WTC11 (cell line): ENCODE measurements at regions not wholly inside any gene's neighbourhood (a gene's known extent, or its start where the extent isn't known, plus 50 kb on each side); places are given as distances from the start of the nearest gene placed in this dataset.

ENCODE experiments used
- ATAC-seq: fragments of 200-7000 bp; cut with Tn5 transposase; 2 replicates; pipeline ENCODE4 v1.10.0; 2021; ENCODE audit warnings: mild to moderate bottlenecking, moderate library complexity
- CTCF ChIA-PET: fragments of 300-600 bp; sonication (Branson Sonifier 250); formaldehyde crosslinking; loops from one replicate; lab custom pipeline; 2021; ENCODE audit warnings: antibody characterized with exemption; lab: Charles Lee
- POLR2A ChIA-PET: fragments of 350-600 bp; sonication (Branson Sonifier 250); formaldehyde crosslinking; loops from one replicate; lab custom pipeline; 2021; ENCODE audit warnings: antibody characterized with exemption; lab: Charles Lee
- DNase-seq: peaks from one replicate; pipeline ENCODE4 v3.0.0; 2021; ENCODE audit warnings: low spot score
- H3K27ac Mint-ChIP-seq: 2 replicates; pipeline ENCODE4 v1.8.0; 2021; ENCODE audit warnings: mixed read lengths
- H3K27me3 Mint-ChIP-seq: 2 replicates; pipeline ENCODE4 v1.8.0; 2021; ENCODE audit warnings: low read depth, mild to moderate bottlenecking, moderate library complexity, mixed read lengths
- H3K36me3 Mint-ChIP-seq: 2 replicates; pipeline ENCODE4 v1.8.0; 2021; ENCODE audit warnings: mixed read lengths
- H3K4me1 Mint-ChIP-seq: 2 replicates; pipeline ENCODE4 v1.8.0; 2022; ENCODE audit warnings: mixed read lengths
- H3K4me3 Mint-ChIP-seq: 2 replicates; pipeline ENCODE4 v1.8.0; 2021; ENCODE audit warnings: mild to moderate bottlenecking, moderate library complexity, mixed read lengths
- H3K9me3 Mint-ChIP-seq: 2 replicates; pipeline ENCODE4 v1.8.0; 2021; ENCODE audit warnings: mixed read lengths
- ATF1 ChIP-seq: sonication (generic); formaldehyde crosslinking; IDR thresholded peaks from 2 replicates; pipeline ENCODE4 v1.8.1; 2023; ENCODE audit warnings: mild to moderate bottlenecking, moderate library complexity, missing genetic modification reagents
- ESRRA ChIP-seq: sonication (generic); formaldehyde crosslinking; IDR thresholded peaks from 2 replicates; pipeline ENCODE4 v1.8.1; 2022; ENCODE audit warnings: mild to moderate bottlenecking, missing genetic modification reagents, borderline replicate concordance
- FOXJ3 ChIP-seq: sonication (generic); formaldehyde crosslinking; IDR thresholded peaks from 2 replicates; pipeline ENCODE4 v1.9.0; 2021; ENCODE audit warnings: missing genetic modification reagents, mild to moderate bottlenecking, borderline replicate concordance
- GRHL2 ChIP-seq: fragments of 250-450 bp; sonication (Bioruptor Pico); IDR thresholded peaks from 2 replicates; pipeline ENCODE4 v1.8.0; 2022; ENCODE audit warnings: mild to moderate bottlenecking, moderate library complexity; ENCODE audit not compliant: insufficient replicate concordance, severe bottlenecking
- IRF2 ChIP-seq: sonication (generic); formaldehyde crosslinking; IDR thresholded peaks from 2 replicates; pipeline ENCODE4 v1.8.0; 2022; ENCODE audit warnings: low read depth, missing genetic modification reagents, borderline replicate concordance
- MXD4 ChIP-seq: fragments of 250-450 bp; sonication (Bioruptor Pico); IDR thresholded peaks from 2 replicates; pipeline ENCODE4 v1.8.0; 2021; ENCODE audit warnings: mild to moderate bottlenecking, moderate library complexity, borderline replicate concordance
- NFATC4 ChIP-seq: fragments of 250-450 bp; sonication (Bioruptor Pico); IDR thresholded peaks from 2 replicates; pipeline ENCODE4 v1.9.0; 2021; ENCODE audit warnings: mild to moderate bottlenecking
- NR2C2 ChIP-seq: sonication (generic); formaldehyde crosslinking; IDR thresholded peaks from 2 replicates; pipeline ENCODE4 v1.8.0; 2022; ENCODE audit warnings: mild to moderate bottlenecking, missing genetic modification reagents
- PRRX2 ChIP-seq: fragments of 250-450 bp; sonication (Bioruptor Pico); IDR thresholded peaks from 2 replicates; pipeline ENCODE4 v1.8.0; 2021; ENCODE audit warnings: mild to moderate bottlenecking
- SMAD4 ChIP-seq: sonication (generic); formaldehyde crosslinking; IDR thresholded peaks from 2 replicates; pipeline ENCODE4 v1.8.0; 2022; ENCODE audit warnings: mild to moderate bottlenecking, missing genetic modification reagents
- SP1 ChIP-seq: sonication (generic); formaldehyde crosslinking; conservative IDR thresholded peaks from 2 replicates; pipeline ENCODE4 v1.8.1; 2022; ENCODE audit warnings: missing genetic modification reagents
- TCF7 ChIP-seq: sonication (generic); formaldehyde crosslinking; IDR thresholded peaks from 2 replicates; pipeline ENCODE4 v1.8.0; 2022; ENCODE audit warnings: mild to moderate bottlenecking, low read depth, missing genetic modification reagents, moderate library complexity
- ZNF138 ChIP-seq: sonication (generic); formaldehyde crosslinking; conservative IDR thresholded peaks from 2 replicates; pipeline ENCODE4 v1.8.1; 2022; ENCODE audit warnings: mild to moderate bottlenecking, moderate library complexity, missing genetic modification reagents
- ZNF219 ChIP-seq: sonication (generic); formaldehyde crosslinking; IDR thresholded peaks from 2 replicates; pipeline ENCODE4 v1.8.0; 2023; ENCODE audit warnings: missing genetic modification reagents, mild to moderate bottlenecking, borderline replicate concordance
- ZNF232 ChIP-seq: sonication (generic); formaldehyde crosslinking; IDR thresholded peaks from 2 replicates; pipeline ENCODE4 v1.8.0; 2022; ENCODE audit warnings: mild to moderate bottlenecking, missing genetic modification reagents
- TF ChIP-seq, protein P1 (sequence below): sonication (generic); formaldehyde crosslinking; IDR thresholded peaks from 2 replicates; pipeline ENCODE4 v1.8.1; 2023; ENCODE audit warnings: mild to moderate bottlenecking, missing genetic modification reagents
- TF ChIP-seq, protein P2 (sequence below): fragments of 250-450 bp; sonication (Bioruptor Pico); IDR thresholded peaks from 2 replicates; pipeline ENCODE4 v2.1.2; 2022; ENCODE audit warnings: mild to moderate bottlenecking, moderate library complexity
- TF ChIP-seq, protein P3 (sequence below): sonication (generic); formaldehyde crosslinking; conservative IDR thresholded peaks from 2 replicates; pipeline ENCODE4 v1.8.1; 2022; ENCODE audit warnings: mild to moderate bottlenecking, missing genetic modification reagents
- TF ChIP-seq, protein P4 (sequence below): fragments of 250-450 bp; sonication (Bioruptor Pico); conservative IDR thresholded peaks from 2 replicates; pipeline ENCODE4 v1.9.0; 2021; ENCODE audit warnings: mild to moderate bottlenecking
- TF ChIP-seq, protein P5 (sequence below): sonication (generic); formaldehyde crosslinking; IDR thresholded peaks from 2 replicates; pipeline ENCODE4 v1.8.0; 2023; ENCODE audit warnings: missing genetic modification reagents, mild to moderate bottlenecking, borderline replicate concordance
- TF ChIP-seq, protein P6 (sequence below): sonication (generic); formaldehyde crosslinking; IDR thresholded peaks from 2 replicates; pipeline ENCODE4 v1.8.0; 2022; ENCODE audit warnings: missing genetic modification reagents

DNA sequence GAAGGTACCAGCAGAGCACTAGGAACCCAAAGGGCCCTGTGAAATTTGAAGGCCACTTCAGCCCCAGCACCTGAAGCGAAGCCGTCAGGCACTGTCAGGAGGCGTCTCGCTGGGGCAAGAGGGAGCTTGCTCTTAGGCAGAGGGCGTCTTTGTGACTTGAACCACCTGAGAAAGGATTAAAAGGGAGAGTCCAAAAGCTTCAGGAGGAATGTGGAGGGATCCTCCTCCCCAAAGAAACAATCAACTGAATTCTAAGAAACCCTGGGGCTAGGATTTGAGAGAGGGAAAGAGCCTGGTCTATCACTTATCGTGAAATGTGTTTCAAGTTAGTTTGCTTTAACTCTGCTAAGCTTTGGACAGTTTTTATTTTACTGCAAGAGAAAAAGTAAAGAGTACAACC, 324.9 kb upstream of the SOX11 start:
- peaks cover 10% of the 10 kb centered on the region for H3K27me3 Mint-ChIP-seq
- H3K9me3 Mint-ChIP-seq = peaks cover 73% of the 10 kb centered on the region
- DNase-seq (no peak), ATAC-seq (no peak)
- TF ChIP-seq FOXJ3 = no peak
- TF ChIP-seq SMAD4 (CRISPR knock-in tag) = no peak
- TF ChIP-seq, protein P1, sequence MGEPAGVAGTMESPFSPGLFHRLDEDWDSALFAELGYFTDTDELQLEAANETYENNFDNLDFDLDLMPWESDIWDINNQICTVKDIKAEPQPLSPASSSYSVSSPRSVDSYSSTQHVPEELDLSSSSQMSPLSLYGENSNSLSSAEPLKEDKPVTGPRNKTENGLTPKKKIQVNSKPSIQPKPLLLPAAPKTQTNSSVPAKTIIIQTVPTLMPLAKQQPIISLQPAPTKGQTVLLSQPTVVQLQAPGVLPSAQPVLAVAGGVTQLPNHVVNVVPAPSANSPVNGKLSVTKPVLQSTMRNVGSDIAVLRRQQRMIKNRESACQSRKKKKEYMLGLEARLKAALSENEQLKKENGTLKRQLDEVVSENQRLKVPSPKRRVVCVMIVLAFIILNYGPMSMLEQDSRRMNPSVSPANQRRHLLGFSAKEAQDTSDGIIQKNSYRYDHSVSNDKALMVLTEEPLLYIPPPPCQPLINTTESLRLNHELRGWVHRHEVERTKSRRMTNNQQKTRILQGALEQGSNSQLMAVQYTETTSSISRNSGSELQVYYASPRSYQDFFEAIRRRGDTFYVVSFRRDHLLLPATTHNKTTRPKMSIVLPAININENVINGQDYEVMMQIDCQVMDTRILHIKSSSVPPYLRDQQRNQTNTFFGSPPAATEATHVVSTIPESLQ (CRISPR knock-in tag) = no peak
- TF ChIP-seq, protein P2, sequence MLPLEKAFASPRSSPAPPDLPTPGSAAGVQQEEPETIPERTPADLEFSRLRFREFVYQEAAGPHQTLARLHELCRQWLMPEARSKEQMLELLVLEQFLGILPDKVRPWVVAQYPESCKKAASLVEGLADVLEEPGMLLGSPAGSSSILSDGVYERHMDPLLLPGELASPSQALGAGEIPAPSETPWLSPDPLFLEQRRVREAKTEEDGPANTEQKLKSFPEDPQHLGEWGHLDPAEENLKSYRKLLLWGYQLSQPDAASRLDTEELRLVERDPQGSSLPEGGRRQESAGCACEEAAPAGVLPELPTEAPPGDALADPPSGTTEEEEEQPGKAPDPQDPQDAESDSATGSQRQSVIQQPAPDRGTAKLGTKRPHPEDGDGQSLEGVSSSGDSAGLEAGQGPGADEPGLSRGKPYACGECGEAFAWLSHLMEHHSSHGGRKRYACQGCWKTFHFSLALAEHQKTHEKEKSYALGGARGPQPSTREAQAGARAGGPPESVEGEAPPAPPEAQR (CRISPR knock-in tag) = no peak
- no peak for TF ChIP-seq PRRX2
- no peak for TF ChIP-seq TCF7 (CRISPR knock-in tag)
- TF ChIP-seq GRHL2 (CRISPR knock-in tag) = no peak
- no peak for TF ChIP-seq ESRRA (CRISPR knock-in tag)
- TF ChIP-seq ZNF219 = no peak
- TF ChIP-seq, protein P3, sequence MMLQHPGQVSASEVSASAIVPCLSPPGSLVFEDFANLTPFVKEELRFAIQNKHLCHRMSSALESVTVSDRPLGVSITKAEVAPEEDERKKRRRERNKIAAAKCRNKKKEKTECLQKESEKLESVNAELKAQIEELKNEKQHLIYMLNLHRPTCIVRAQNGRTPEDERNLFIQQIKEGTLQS (CRISPR knock-in tag) = no peak
- TF ChIP-seq NR2C2 (CRISPR knock-in tag) = no peak
- no peak for TF ChIP-seq NFATC4
- no peak for TF ChIP-seq ZNF138 (CRISPR knock-in tag)
- ChIA-PET POLR2A (no interaction called here), CTCF (no interaction called here)
- no peaks in the 10 kb centered on the region for H3K4me1 Mint-ChIP-seq
- H3K4me3 Mint-ChIP-seq = no peak overlapping the region
- H3K27ac Mint-ChIP-seq = no peak overlapping the region
- H3K36me3 Mint-ChIP-seq = peaks cover 61% of the 10 kb centered on the region

DNA sequence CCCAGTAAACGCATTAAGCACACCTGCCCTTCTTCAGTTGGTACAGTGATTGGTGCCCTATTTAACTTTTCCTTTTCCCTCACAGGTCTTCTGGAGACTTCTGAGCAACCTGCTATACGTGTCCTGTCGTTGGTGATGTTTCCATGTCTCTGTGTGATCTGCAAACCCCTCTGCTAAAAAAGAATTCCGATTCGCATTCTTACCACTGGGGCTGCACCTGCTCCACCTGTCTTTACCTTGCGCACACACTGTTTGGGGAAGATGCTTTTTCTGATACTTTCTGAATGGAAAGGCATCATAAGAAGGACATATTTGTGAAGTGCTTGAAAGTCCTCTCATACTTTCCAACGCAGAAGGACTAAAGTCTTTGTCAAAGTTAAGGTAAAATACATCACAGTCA, 323.9 kb upstream of the SOX11 start:
- ATAC-seq (no peak), DNase-seq (no peak)
- Mint-ChIP-seq H3K36me3 (peaks cover 61% of the 10 kb centered on the region), H3K9me3 (peaks cover 74% of the 10 kb centered on the region), H3K4me1 (no peaks in the 10 kb centered on the region), H3K4me3 (no peak overlapping the region), H3K27ac (no peak overlapping the region), H3K27me3 (peaks cover 15% of the 10 kb centered on the region)
- CTCF ChIA-PET = no interaction called here
- POLR2A ChIA-PET = no interaction called here
- no peak for TF ChIP-seq SP1
- TF ChIP-seq, protein P2 (CRISPR knock-in tag) = no peak
- no peak for TF ChIP-seq MXD4 (CRISPR knock-in tag)
- no peak for TF ChIP-seq IRF2 (CRISPR knock-in tag)
- TF ChIP-seq, protein P4, sequence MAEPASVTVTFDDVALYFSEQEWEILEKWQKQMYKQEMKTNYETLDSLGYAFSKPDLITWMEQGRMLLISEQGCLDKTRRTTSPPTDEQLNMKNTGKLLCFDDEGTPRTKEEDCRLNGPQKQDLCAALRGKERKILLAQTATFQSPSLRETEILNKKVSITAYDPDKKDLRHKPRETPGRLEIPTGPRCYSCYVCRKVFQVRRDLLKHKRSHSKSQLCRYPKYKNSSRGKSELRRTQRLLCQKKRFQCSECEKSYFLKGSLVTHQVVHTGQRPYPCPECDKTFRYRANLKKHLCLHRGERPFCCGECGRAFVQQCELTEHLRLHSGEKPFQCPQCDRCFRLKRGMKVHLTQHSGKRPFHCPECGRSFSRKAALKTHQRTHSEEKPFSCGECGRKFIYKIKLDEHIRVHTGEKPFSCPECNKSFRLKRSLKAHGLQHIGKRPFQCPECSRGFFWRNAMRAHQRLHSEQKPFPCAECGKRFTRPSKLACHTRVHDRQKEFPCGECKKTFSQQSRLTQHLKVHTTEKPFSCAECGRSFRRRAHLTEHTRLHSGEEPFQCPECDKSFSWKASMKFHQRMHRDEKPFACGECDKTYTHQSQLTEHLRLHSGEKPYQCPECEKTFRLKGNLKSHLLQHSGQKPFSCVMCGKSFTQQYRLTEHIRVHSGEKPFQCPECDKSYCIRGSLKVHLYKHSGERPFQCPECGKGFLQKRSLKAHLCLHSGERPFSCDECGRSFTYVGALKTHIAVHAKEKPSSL (CRISPR knock-in tag) = no peak
- no peak for TF ChIP-seq ATF1 (CRISPR knock-in tag)
- TF ChIP-seq, protein P5, sequence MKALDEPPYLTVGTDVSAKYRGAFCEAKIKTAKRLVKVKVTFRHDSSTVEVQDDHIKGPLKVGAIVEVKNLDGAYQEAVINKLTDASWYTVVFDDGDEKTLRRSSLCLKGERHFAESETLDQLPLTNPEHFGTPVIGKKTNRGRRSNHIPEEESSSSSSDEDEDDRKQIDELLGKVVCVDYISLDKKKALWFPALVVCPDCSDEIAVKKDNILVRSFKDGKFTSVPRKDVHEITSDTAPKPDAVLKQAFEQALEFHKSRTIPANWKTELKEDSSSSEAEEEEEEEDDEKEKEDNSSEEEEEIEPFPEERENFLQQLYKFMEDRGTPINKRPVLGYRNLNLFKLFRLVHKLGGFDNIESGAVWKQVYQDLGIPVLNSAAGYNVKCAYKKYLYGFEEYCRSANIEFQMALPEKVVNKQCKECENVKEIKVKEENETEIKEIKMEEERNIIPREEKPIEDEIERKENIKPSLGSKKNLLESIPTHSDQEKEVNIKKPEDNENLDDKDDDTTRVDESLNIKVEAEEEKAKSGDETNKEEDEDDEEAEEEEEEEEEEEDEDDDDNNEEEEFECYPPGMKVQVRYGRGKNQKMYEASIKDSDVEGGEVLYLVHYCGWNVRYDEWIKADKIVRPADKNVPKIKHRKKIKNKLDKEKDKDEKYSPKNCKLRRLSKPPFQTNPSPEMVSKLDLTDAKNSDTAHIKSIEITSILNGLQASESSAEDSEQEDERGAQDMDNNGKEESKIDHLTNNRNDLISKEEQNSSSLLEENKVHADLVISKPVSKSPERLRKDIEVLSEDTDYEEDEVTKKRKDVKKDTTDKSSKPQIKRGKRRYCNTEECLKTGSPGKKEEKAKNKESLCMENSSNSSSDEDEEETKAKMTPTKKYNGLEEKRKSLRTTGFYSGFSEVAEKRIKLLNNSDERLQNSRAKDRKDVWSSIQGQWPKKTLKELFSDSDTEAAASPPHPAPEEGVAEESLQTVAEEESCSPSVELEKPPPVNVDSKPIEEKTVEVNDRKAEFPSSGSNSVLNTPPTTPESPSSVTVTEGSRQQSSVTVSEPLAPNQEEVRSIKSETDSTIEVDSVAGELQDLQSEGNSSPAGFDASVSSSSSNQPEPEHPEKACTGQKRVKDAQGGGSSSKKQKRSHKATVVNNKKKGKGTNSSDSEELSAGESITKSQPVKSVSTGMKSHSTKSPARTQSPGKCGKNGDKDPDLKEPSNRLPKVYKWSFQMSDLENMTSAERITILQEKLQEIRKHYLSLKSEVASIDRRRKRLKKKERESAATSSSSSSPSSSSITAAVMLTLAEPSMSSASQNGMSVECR (CRISPR knock-in tag) = no peak
- TF ChIP-seq PRRX2 = no peak
- TF ChIP-seq, protein P6, sequence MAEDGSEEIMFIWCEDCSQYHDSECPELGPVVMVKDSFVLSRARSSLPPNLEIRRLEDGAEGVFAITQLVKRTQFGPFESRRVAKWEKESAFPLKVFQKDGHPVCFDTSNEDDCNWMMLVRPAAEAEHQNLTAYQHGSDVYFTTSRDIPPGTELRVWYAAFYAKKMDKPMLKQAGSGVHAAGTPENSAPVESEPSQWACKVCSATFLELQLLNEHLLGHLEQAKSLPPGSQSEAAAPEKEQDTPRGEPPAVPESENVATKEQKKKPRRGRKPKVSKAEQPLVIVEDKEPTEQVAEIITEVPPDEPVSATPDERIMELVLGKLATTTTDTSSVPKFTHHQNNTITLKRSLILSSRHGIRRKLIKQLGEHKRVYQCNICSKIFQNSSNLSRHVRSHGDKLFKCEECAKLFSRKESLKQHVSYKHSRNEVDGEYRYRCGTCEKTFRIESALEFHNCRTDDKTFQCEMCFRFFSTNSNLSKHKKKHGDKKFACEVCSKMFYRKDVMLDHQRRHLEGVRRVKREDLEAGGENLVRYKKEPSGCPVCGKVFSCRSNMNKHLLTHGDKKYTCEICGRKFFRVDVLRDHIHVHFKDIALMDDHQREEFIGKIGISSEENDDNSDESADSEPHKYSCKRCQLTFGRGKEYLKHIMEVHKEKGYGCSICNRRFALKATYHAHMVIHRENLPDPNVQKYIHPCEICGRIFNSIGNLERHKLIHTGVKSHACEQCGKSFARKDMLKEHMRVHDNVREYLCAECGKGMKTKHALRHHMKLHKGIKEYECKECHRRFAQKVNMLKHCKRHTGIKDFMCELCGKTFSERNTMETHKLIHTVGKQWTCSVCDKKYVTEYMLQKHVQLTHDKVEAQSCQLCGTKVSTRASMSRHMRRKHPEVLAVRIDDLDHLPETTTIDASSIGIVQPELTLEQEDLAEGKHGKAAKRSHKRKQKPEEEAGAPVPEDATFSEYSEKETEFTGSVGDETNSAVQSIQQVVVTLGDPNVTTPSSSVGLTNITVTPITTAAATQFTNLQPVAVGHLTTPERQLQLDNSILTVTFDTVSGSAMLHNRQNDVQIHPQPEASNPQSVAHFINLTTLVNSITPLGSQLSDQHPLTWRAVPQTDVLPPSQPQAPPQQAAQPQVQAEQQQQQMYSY = no peak
- no peak for TF ChIP-seq TCF7 (CRISPR knock-in tag)
- no peak for TF ChIP-seq ZNF232 (CRISPR knock-in tag)
